Epithelial cell of proximal tubule (primary cell): ENCODE measurements at regions not wholly inside any gene's neighbourhood (a gene's known extent, or its start where the extent isn't known, plus 50 kb on each side); places are given as distances from the start of the nearest gene placed in this dataset.

ENCODE experiments used
- DNase-seq: peaks from one replicate; pipeline ENCODE4 v3.0.0-alpha.2; 2011; ENCODE audit warnings: low read depth
- H3K4me3 ChIP-seq: 2 replicates; pipeline ENCODE4 v1.5.1; 2011; ENCODE audit warnings: low read depth, mild to moderate bottlenecking, low read length
- CTCF ChIP-seq: conservative IDR thresholded peaks from 2 replicates; pipeline ENCODE4 v1.5.1; 2012; ENCODE audit warnings: low read depth, mild to moderate bottlenecking, low read length

GRCh38 chr12:94073441-94074051 lies 74.8 kb upstream of the PLXNC1 start:
- DNase-seq: no peak
- no peak overlapping the region for H3K4me3 ChIP-seq
- no peak for TF ChIP-seq CTCF

- H3K4me3 ChIP-seq: no peak overlapping the region
- DNase-seq: no peak
- no peak for TF ChIP-seq CTCF
Measured at GRCh38 chr12:94074216-94074979, 74.0 kb upstream of the PLXNC1 start.

GRCh38 chr12:94074980-94075629 lies 73.3 kb upstream of the PLXNC1 start:
- no peak overlapping the region for H3K4me3 ChIP-seq
- peak; percentile 36 for DNase-seq
- peak; percentile 75 for TF ChIP-seq CTCF

- no peak for TF ChIP-seq CTCF
- no peak overlapping the region for H3K4me3 ChIP-seq
- no peak for DNase-seq
Measured at GRCh38 chr12:94077209-94077608, 71.2 kb upstream of the PLXNC1 start.

GRCh38 chr12:94078138-94078723 lies 70.1 kb upstream of the PLXNC1 start:
- no peak for DNase-seq
- no peak for TF ChIP-seq CTCF
- no peak overlapping the region for H3K4me3 ChIP-seq

- TF ChIP-seq CTCF: no peak
- DNase-seq: no peak
- no peak overlapping the region for H3K4me3 ChIP-seq
Measured at GRCh38 chr12:94078736-94079509, 69.5 kb upstream of the PLXNC1 start.
